Endothelial cell of umbilical vein (primary cell): ENCODE measurements at regions not wholly inside any gene's neighbourhood (a gene's known extent, or its start where the extent isn't known, plus 50 kb on each side); places are given as distances from the start of the nearest gene placed in this dataset.

Experiments
- BruUV-seq: library from RNA; stranded (reverse); fragments of 400-500 nt; replicated peaks from 2 replicates; lab custom pipeline; 2021; lab: Mats Ljungman, UMichigan
- CTCF ChIA-PET: fragments of 300-600, 350-600 bp; sonication (Branson Sonifier 250); formaldehyde crosslinking; loops from one replicate; lab custom pipeline; 2021; ENCODE audit warnings: antibody characterized with exemption, inconsistent platforms; lab: Charles Lee
- POLR2A ChIA-PET: fragments of 300-600, 350-600 bp; sonication (Branson Sonifier 250); formaldehyde crosslinking; loops from one replicate; lab custom pipeline; 2021; ENCODE audit warnings: antibody characterized with exemption, inconsistent platforms; lab: Charles Lee
- DNase-seq: peaks from one replicate; pipeline ENCODE4 v3.0.0-alpha.2; 2011; ENCODE audit warnings: low read depth, low spot score
- FAIRE-seq: peaks from 2 replicates; lab custom pipeline; 2011; peaks lifted over from hg19 to GRCh38; lab: Jason Lieb, UNC
- H2AFZ ChIP-seq: 2 replicates; pipeline ENCODE4 v1.6.0; 2012; ENCODE audit warnings: low read depth, low read length, control low read depth, inconsistent platforms
- H3K27ac ChIP-seq: 2 replicates; pipeline ENCODE4 v1.5.1; 2011; ENCODE audit warnings: low read depth, mild to moderate bottlenecking, control low read depth, low read length, moderate library complexity; ENCODE audit not compliant: insufficient read depth
- H3K27me3 ChIP-seq, 2 experiments: 2 replicates each; pipeline versions ENCODE4 v1.6.0 to v1.6.1; 2011; ENCODE audit warnings: low read length in 2 of 2, mixed read lengths in 1 of 2; ENCODE audit not compliant: control insufficient read depth in 2 of 2, insufficient read depth in 2 of 2
- H3K36me3 ChIP-seq, 2 experiments: 2 replicates in 1 of 2; 3 replicates in 1 of 2; pipeline ENCODE4 v1.5.1; 2011; ENCODE audit warnings: low read length in 2 of 2, mild to moderate bottlenecking in 1 of 2, moderate library complexity in 1 of 2; ENCODE audit not compliant: control insufficient read depth in 2 of 2, insufficient read depth in 2 of 2; ENCODE audit errors: extremely low read depth in 1 of 2
- H3K4me1 ChIP-seq: 3 replicates; pipeline ENCODE4 v1.5.1; 2011; ENCODE audit warnings: mild to moderate bottlenecking, low read length; ENCODE audit not compliant: control insufficient read depth, insufficient read depth; ENCODE audit errors: extremely low read depth
- H3K4me2 ChIP-seq: 2 replicates; pipeline ENCODE4 v1.6.1; 2011; ENCODE audit warnings: low read length, control low read depth, mixed read lengths; ENCODE audit not compliant: insufficient read depth
- H3K4me3 ChIP-seq, 3 experiments: fragments of 200-600 bp in 1 of 3; sonication (generic), shearing (Covaris generic) in 1 of 3; replicated peaks in 1 of 3; 2 replicates each; pipeline ENCODE4 v1.5.1; 2011 to 2016; ENCODE audit warnings: control low read depth in 3 of 3, low read length in 3 of 3, mild to moderate bottlenecking in 2 of 3, inconsistent platforms in 1 of 3, low read depth in 1 of 3, moderate library complexity in 1 of 3; ENCODE audit not compliant: insufficient read depth in 1 of 3
- H3K79me2 ChIP-seq: 2 replicates; pipeline ENCODE4 v1.6.0; 2012; ENCODE audit warnings: low read length, inconsistent platforms; ENCODE audit not compliant: control insufficient read depth, insufficient read depth
- H3K9ac ChIP-seq: replicated peaks from 2 replicates; pipeline ENCODE3; 2011; ENCODE audit warnings: low read length, control low read depth; ENCODE audit not compliant: insufficient read depth; ENCODE audit errors: extremely low read depth
- H3K9me1 ChIP-seq: replicated peaks from 3 replicates; pipeline ENCODE4 v1.6.0; 2011; ENCODE audit warnings: mild to moderate bottlenecking, low read length; ENCODE audit not compliant: control insufficient read depth, insufficient read depth; ENCODE audit errors: extremely low read depth
- H3K9me3 ChIP-seq: replicated peaks from 2 replicates; pipeline ENCODE4 v1.5.1; 2012; ENCODE audit warnings: low read length, inconsistent platforms; ENCODE audit not compliant: control insufficient read depth, insufficient read depth
- H4K20me1 ChIP-seq: replicated peaks from 2 replicates; pipeline ENCODE3; 2011; ENCODE audit warnings: mild to moderate bottlenecking, low read length; ENCODE audit not compliant: control insufficient read depth, insufficient read depth; ENCODE audit errors: extremely low read depth
- CTCF ChIP-seq, 2 donors: IDR thresholded peaks; 1 replicate in 1 of 2; 2 replicates in 1 of 2; pipeline ENCODE4 v1.5.1; 2011; ENCODE audit warnings: low read length in 2 of 2, mild to moderate bottlenecking in 2 of 2, moderate library complexity in 2 of 2, control low read depth in 1 of 2, inconsistent platforms in 1 of 2, low read depth in 1 of 2; ENCODE audit not compliant: insufficient read depth in 1 of 2; ENCODE audit errors: extremely low read depth in 1 of 2
- EZH2 ChIP-seq: IDR thresholded peaks from 2 replicates; pipeline ENCODE4 v1.6.1; 2012; ENCODE audit warnings: borderline replicate concordance, low read depth, mild to moderate bottlenecking, moderate library complexity, low read length, inconsistent platforms; ENCODE audit not compliant: severe bottlenecking
- FOS ChIP-seq: IDR thresholded peaks from 2 replicates; pipeline ENCODE4 v1.6.1; 2011; ENCODE audit warnings: mild to moderate bottlenecking, low read length, moderate library complexity, borderline replicate concordance; ENCODE audit not compliant: insufficient read depth
- GATA2 ChIP-seq: IDR thresholded peaks from 2 replicates; pipeline ENCODE4 v1.7.0; 2011; ENCODE audit warnings: low read depth, mild to moderate bottlenecking, moderate library complexity, mixed read lengths, low read length; ENCODE audit not compliant: insufficient read length, insufficient read depth
- JUN ChIP-seq: IDR thresholded peaks from 2 replicates; pipeline ENCODE4 v1.6.1; 2011; ENCODE audit warnings: borderline replicate concordance, low read depth; ENCODE audit not compliant: insufficient read length, insufficient read depth
- MYC ChIP-seq: IDR thresholded peaks from one replicate; pipeline ENCODE4 v1.6.1; 2011; ENCODE audit warnings: mild to moderate bottlenecking, low read depth, low read length
- POLR2A ChIP-seq: IDR thresholded peaks from 2 replicates; pipeline ENCODE4 v1.6.1; 2012; ENCODE audit warnings: low read depth, mild to moderate bottlenecking, control low read depth, low read length
- POLR2AphosphoS5 ChIP-seq: IDR thresholded peaks from 2 replicates; pipeline ENCODE4 v1.6.1; 2012; ENCODE audit warnings: low read depth, mild to moderate bottlenecking, control low read depth, low read length, moderate library complexity; ENCODE audit not compliant: insufficient read depth
- dilution Hi-C: fragments of 300-500 bp; cut with MboI; formaldehyde crosslinking; loops from one replicate; pipeline ENCODE4 v1.15.0; 2019; ENCODE audit warnings: low sequenced_read_pairs; ENCODE audit not compliant: extremely low pct_ligation_motif_present
- intact Hi-C: fragments of 100-400 bp; cut with micrococcal nuclease; formaldehyde crosslinking; loops from one replicate; pipeline ENCODE4 v1.10.0; 2022
- TF ChIP-seq, protein P1 (sequence below): IDR thresholded peaks from 2 replicates; pipeline ENCODE4 v1.6.1; 2011; ENCODE audit not compliant: insufficient read depth, insufficient read length

- no peak for FAIRE-seq
These were observed 122.3 kb downstream of the QRSL1 start for GRCh38 chr6:106751501-106752252.

More at GRCh38 chr6:106751501-106752252, 122.3 kb downstream of the QRSL1 start:
- Histone ChIP-seq H3K79me2 (no peaks in the 10 kb centered on the region), H3K36me3 (no peaks in the 10 kb centered on the region), H4K20me1 (no peaks in the 10 kb centered on the region), H3K4me3 (no peak overlapping the region), H3K4me1 (no peaks in the 10 kb centered on the region), H2AFZ (no peak overlapping the region), H3K4me2 (no peak overlapping the region), H3K9ac (no peak overlapping the region), H3K9me1 (no peaks in the 10 kb centered on the region), H3K27ac (no peak overlapping the region), H3K27me3 (no peaks in the 10 kb centered on the region), H3K9me3 (no peaks in the 10 kb centered on the region)
- dilution Hi-C loops (no loop called here), intact Hi-C loops (no loop called here)
- no TSS peak for BruUV-seq
- DNase-seq: no peak
- ChIA-PET CTCF (no interaction called here), POLR2A (no interaction called here)
- no peak for TF ChIP-seq FOS
- no peak for TF ChIP-seq GATA2
- TF ChIP-seq CTCF (IDR thresholded peaks at IDR 0.05; ENCODE audit: extremely low read depth in 1 of 2, insufficient read depth in 1 of 2, low read depth in 1 of 2, low read length in 2 of 2): no peak
- TF ChIP-seq, protein P1, sequence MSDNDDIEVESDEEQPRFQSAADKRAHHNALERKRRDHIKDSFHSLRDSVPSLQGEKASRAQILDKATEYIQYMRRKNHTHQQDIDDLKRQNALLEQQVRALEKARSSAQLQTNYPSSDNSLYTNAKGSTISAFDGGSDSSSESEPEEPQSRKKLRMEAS: no peak
- TF ChIP-seq MYC: no peak
- TF ChIP-seq EZH2: no peak
- TF ChIP-seq POLR2A: no peak
- no peak for TF ChIP-seq POLR2AphosphoS5
- no peak for TF ChIP-seq JUN
